GM19468 (cell line): ENCODE measurements at regions not wholly inside any gene's neighbourhood (a gene's known extent, or its start where the extent isn't known, plus 50 kb on each side); places are given as distances from the start of the nearest gene placed in this dataset.
"Not testable (repeated sequence)": the region's sequence is repeated elsewhere in the genome, so short reads cannot be mapped to it uniquely, and the experiment has no call there.

Experiments
- ATAC-seq: cut with Tn5 transposase; IDR thresholded peaks from one replicate; pipeline ENCODE4 v1.9.1; 2021; ENCODE audit warnings: mild to moderate bottlenecking, moderate library complexity, moderate number of reproducible peaks; ENCODE audit not compliant: unreplicated experiment; ENCODE audit errors: extremely low read depth

DNA sequence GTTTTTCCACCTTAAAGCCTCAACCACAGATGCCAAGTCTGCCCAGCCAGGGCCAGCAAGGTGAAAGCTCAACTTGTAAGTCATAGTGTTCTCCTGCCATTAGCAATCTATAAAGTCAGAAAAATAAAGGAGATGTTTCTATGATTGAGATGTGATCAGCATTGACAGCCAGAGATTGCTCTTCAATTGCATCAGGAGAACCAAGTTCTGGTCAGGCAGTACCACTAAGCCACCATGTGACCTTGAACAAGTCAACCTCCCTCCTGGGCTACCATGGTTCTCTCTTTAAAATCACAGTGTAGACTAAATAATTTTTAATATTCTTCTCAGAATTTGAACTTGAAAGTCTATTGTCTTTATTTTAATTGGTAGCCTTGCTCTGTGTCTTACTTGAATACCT is 220.3 kb upstream of the HES1 start:
- ATAC-seq = no peak

GRCh38 chr3:193917158-193917557 is 218.8 kb upstream of the HES1 start:
- no peak for ATAC-seq

DNA sequence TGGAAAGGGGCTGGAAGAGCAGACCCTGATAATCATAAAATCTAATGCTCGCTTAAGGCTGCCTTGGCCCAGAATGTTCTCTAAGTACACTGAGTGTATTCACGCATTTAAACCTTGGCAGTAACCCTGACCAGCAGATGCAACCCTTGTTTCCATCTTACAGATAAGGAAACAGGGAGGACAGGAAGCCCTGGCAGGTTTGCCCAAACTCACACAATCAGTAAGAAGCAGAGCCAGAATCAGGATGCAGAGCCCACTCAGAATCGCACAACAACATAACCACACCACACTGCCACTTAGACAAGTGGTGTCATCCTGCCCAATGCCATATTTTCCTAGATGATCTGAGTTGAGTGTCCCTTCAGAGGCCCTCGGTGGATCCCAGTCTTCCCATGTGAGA is 214.5 kb upstream of the HES1 start:
- ATAC-seq = no peak

- ATAC-seq = no peak
Measured at GRCh38 chr3:193922034-193922774, 213.7 kb upstream of the HES1 start.

GRCh38 chr3:193923958-193924357 is 212.0 kb upstream of the HES1 start:
- ATAC-seq = not testable (repeated sequence)

DNA sequence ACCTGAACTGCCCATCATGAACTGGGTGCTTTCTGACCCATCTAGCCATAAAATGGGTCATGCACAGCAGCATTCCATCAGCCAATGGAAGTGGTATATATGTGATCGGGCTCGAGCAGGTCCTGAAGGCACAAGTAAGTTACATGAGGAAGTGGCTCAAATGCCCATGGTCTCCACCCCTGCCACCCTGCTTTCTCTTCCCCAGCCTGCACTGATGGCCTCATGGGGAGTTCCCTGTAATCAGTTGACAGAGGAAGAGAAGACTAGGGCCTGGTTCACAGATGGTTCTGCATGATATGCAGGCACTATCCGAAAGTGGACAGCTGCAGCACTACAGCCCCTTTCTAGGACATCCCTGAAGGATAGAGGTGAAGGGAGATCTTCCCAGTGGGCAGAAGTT is 209.9 kb upstream of the HES1 start:
- ATAC-seq = not testable (repeated sequence)

DNA sequence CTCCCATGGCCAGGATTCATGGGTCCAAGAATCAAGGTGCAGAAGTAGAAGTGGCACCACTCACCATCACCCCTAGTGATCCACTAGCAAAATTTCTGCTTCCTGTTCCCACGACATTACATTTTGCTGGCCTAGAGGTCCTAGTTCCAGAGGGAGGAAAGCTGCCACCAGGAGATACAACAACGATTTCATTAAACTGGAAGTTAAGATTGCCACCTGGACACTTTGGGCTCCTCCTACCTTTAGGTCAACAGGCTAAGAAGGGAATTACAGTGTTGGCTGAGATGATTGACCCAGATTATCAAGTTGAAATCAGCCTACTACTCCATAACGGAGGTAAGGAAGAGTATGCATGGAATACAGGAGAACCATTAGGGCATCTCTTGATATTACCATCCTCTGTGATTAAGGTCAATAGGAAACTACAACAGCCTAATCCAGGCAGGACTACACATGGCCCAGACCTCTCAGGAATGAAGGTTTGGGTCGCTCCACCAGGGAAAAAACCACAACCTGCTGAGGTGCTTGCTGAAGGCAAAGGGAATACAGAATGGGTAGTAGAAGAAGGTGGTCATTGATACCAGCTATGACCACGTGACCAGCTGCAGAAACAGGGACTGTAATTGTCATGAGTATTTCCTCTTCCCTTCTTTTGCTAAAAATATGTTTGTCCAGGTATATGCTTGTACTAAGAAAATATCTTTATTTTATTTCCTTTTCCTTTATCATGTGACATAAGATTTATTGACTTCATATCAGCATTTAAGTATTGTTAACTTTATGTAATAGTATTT is 208.3 kb upstream of the HES1 start:
- ATAC-seq = not testable (repeated sequence)

DNA sequence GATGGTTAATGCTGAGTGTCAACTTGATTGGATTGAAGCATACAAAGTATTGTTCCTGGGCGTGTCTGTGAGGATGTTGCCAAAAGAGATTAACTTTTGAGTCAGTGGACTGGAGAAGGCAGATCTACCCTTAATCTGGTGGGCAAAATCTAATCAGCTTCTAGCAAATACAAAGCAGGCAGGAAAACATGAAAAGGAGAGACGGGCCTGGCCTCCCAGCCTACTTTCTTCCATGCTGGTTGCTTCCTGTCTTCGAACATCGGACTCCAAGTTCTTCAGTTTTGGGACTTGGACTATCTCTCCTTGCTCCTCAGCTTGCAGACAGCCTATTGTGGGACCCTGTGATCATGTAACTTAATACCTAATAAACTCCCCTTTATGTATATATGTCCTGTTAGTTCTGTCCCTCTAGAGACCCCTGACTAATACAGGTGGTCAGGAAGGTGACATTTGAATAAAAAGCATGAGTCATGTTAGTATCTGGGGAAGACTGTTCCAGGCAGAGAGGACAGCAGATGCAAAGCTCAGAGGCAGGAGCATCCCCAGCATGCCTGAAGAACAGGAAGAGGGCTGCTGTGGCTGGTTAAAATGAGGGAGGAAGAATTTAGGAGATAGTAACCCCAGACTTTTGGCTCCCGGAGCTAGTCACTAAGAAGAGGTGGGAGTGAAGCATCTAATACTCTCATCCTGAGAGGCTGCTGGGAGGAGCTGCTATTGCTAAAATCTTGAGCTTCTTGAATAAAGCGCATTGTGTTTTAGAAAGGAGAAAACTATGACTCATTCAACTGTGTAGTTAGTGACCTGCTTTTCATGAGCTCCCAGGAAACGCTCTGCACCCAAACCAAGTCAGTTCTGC is 207.4 kb upstream of the HES1 start:
- ATAC-seq = no peak

- ATAC-seq = no peak
Measured at GRCh38 chr3:193929373-193929772, 206.6 kb upstream of the HES1 start.

DNA sequence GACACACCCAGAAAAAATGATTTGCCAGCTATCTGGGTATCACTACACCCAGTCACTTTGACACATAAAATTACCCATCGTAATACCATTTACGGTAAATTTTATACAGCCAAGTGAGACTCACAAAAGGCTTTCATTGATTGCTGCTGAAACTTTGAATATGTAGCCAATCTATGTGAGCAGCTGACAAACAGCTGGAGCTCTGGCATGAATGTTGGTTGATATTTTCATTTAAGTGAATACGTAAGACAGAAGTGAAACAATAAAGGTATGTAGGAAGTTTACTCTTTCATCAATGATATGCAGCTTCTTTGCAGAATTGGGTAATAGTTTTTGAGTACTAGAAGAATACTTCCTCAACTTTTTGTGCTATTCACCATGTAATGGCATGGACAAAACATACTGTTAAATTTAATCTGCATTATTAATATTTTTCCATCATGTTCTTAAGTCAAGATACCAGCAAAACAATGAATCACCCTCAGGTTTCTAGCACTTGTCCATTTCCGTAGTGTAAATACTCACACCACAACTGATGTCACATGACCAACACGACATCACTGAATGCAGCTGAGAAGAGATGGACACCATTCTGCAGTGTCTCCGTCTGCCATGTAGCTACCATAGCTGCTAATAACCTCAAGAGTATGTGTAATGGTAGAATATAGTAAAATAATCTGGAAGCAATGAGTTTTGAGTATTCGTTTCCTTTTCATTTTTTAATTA is 205.9 kb upstream of the HES1 start:
- ATAC-seq = no peak

GRCh38 chr3:193932136-193932535 is 203.8 kb upstream of the HES1 start:
- ATAC-seq = no peak

- no peak for ATAC-seq
Measured at GRCh38 chr3:193932576-193932975, 203.4 kb upstream of the HES1 start.

GRCh38 chr3:193933451-193933850 is 202.5 kb upstream of the HES1 start:
- ATAC-seq = no peak

GRCh38 chr3:193935916-193936315 is 200.0 kb upstream of the HES1 start:
- no peak for ATAC-seq

- no peak for ATAC-seq
Measured at GRCh38 chr3:193938613-193939012, 197.3 kb upstream of the HES1 start.

GRCh38 chr3:193939527-193939926 is 196.4 kb upstream of the HES1 start:
- ATAC-seq = no peak

DNA sequence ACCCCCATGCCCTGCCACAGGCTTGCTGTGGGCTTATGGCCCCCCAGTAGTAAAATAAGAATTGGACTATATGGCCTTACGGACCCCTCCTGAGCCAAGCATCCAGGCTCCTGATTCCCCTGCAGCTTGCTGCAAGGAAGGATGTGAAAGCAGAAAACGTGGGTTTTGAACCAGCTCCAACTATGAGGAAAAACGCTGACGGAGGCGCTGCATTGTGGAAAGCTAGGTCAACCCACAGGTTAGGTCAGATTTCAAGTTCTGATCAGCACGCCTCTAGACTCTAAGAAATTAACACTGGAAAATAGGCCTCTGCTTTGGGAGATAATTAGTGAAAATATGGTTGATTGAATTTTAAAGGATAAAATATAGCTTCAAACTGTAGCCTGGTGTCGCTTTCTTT is 195.4 kb upstream of the HES1 start:
- ATAC-seq = no peak

- ATAC-seq = no peak
Measured at GRCh38 chr3:193941486-193941885, 194.5 kb upstream of the HES1 start.

DNA sequence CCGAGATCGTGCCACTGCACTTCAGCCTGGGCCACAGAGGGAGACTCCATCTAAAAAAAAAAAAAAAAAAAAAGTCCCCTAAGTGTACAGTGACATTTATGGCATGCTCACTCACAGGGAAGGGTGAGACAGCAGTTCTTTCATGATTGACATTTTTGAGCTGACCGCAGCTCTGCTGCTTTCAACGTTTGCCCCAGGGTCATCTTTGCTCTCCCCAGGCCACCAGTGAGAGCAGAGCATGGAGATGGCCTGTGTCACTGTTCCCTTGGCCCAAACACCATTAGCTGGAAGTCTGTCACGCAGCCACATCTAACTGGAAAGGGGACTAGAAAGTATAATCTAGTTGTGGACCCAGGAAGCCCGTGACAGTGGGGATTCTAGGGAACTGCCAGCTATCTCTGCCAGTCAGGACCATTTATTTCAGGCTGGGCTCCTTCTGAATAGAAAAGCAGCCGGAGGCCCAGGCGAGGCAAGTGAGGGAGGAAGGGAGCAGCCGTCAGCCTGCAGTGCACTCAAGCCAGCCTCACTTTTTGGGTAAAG is 193.4 kb upstream of the HES1 start:
- no peak for ATAC-seq

GRCh38 chr3:193943200-193943599 is 192.7 kb upstream of the HES1 start:
- ATAC-seq = no peak
